NT2/D1 (cell line): ENCODE measurements at regions not wholly inside any gene's neighbourhood (a gene's known extent, or its start where the extent isn't known, plus 50 kb on each side); places are given as distances from the start of the nearest gene placed in this dataset.
"Not testable (repeated sequence)": the region's sequence is repeated elsewhere in the genome, so short reads cannot be mapped to it uniquely, and the experiment has no call there.

Experiments used
- DNase-seq: peaks from one replicate; pipeline ENCODE4 v3.0.0-alpha.2; 2011; ENCODE audit warnings: low read depth, low spot score
- H3K27me3 ChIP-seq: 2 replicates; pipeline ENCODE4 v1.6.0; 2011; ENCODE audit warnings: mild to moderate bottlenecking; ENCODE audit not compliant: insufficient read length, insufficient read depth
- H3K36me3 ChIP-seq: 2 replicates; pipeline ENCODE4 v1.6.1; 2011; ENCODE audit warnings: mild to moderate bottlenecking, low read length, mixed read lengths; ENCODE audit not compliant: insufficient read depth, insufficient read length
- H3K4me1 ChIP-seq: 2 replicates; pipeline ENCODE4 v1.5.1; 2011; ENCODE audit not compliant: insufficient read depth, insufficient read length
- H3K4me3 ChIP-seq: 2 replicates; pipeline ENCODE4 v1.5.1; 2011; ENCODE audit warnings: low read depth; ENCODE audit not compliant: insufficient read length
- H3K9ac ChIP-seq: 2 replicates; pipeline ENCODE4 v1.6.0; 2011; ENCODE audit warnings: low read depth; ENCODE audit not compliant: insufficient read length
- H3K9me3 ChIP-seq: 2 replicates; pipeline ENCODE4 v1.5.1; 2011; ENCODE audit warnings: mild to moderate bottlenecking, low read length; ENCODE audit not compliant: insufficient read depth
- SUZ12 ChIP-seq: IDR thresholded peaks from 2 replicates; pipeline ENCODE4 v1.6.1; 2011; ENCODE audit not compliant: insufficient read length, insufficient read depth; ENCODE audit errors: extremely low read depth
- YY1 ChIP-seq: IDR thresholded peaks from 2 replicates; pipeline ENCODE4 v1.6.1; 2011; ENCODE audit not compliant: insufficient read length, insufficient read depth
- ZNF274 ChIP-seq: IDR thresholded peaks from 2 replicates; pipeline ENCODE4 v1.6.1; 2011; ENCODE audit warnings: mild to moderate bottlenecking, low read depth, low read length

DNA sequence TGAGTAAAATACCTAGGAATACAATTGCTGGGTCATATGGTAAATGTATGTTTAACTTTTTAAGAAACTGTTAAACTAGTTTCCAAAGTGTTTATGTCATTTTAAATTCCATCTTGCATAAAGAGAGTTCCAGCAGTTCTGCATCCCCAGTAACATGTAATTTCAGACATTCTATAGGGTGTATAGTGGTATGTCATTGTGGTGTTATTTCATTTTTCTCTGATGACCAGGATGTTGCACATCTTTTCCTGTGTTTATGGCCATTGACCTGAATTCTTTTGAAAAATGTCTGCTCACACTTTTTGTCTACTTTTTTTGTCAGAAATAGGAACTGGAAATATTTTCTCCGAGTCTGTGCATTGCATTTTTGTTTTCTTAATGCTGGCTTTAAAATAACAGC is 128.9 kb downstream of the TMEM200A start:
- Histone ChIP-seq H3K4me1 (no peaks in the 10 kb centered on the region), H3K9me3 (no peaks in the 10 kb centered on the region), H3K9ac (no peak overlapping the region), H3K36me3 (no peaks in the 10 kb centered on the region), H3K4me3 (no peak overlapping the region), H3K27me3 (no peaks in the 10 kb centered on the region)
- DNase-seq, result no peak
- TF ChIP-seq SUZ12 (no peak), YY1 (no peak), ZNF274 (no peak)

GRCh38 chr6:130500693-130501092 is 134.9 kb downstream of the TMEM200A start:
- Histone ChIP-seq H3K9me3 (no peaks in the 10 kb centered on the region), H3K4me1 (no peaks in the 10 kb centered on the region), H3K27me3 (no peaks in the 10 kb centered on the region), H3K9ac (no peak overlapping the region), H3K36me3 (no peaks in the 10 kb centered on the region), H3K4me3 (no peak overlapping the region)
- DNase-seq, result no peak
- TF ChIP-seq YY1 (no peak), ZNF274 (no peak), SUZ12 (no peak)

DNA sequence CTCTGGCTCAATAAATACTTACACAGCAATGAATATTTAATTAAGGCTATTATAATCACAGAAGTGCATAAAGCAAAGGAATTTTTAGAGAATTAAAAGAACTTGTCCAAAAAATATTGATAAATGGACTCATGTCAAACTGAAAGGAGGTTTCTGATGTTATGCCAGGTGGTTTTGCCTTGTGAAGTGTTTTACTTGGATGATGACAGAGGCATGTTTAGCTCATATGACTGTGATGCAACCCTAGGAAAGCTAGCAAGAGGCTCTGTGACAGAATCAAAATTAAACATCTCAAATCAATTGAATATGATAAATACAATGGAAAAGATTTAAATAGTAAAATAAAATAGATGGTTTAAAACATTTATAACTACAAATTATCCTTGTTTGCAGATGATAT is 137.3 kb downstream of the TMEM200A start:
- DNase-seq, result no peak
- Histone ChIP-seq H3K36me3 (no peaks in the 10 kb centered on the region), H3K9ac (no peak overlapping the region), H3K4me1 (no peaks in the 10 kb centered on the region), H3K9me3 (no peaks in the 10 kb centered on the region), H3K4me3 (no peak overlapping the region), H3K27me3 (no peaks in the 10 kb centered on the region)
- TF ChIP-seq YY1 (no peak), SUZ12 (no peak), ZNF274 (no peak)

GRCh38 chr6:130505808-130506598 is 140.2 kb downstream of the TMEM200A start:
- no peaks in the 10 kb centered on the region for H3K4me1 ChIP-seq
- TF ChIP-seq ZNF274 (no peak), YY1 (no peak), SUZ12 (no peak)
- no peaks in the 10 kb centered on the region for H3K27me3 ChIP-seq
- no peak overlapping the region for H3K4me3 ChIP-seq
- no peaks in the 10 kb centered on the region for H3K9me3 ChIP-seq
- DNase-seq, result no peak
- H3K36me3 ChIP-seq, result no peaks in the 10 kb centered on the region
- no peak overlapping the region for H3K9ac ChIP-seq

- not testable (repeated sequence) for H3K4me3 ChIP-seq, H3K9ac ChIP-seq, DNase-seq, H3K4me1 ChIP-seq, H3K36me3 ChIP-seq, H3K27me3 ChIP-seq, H3K9me3 ChIP-seq
Measured at GRCh38 chr6:130507005-130507665, 141.3 kb downstream of the TMEM200A start.

- no peak for TF ChIP-seq YY1
- TF ChIP-seq ZNF274, result no peak
- TF ChIP-seq SUZ12, result no peak
- H3K4me1 ChIP-seq, result no peaks in the 10 kb centered on the region
- no peaks in the 10 kb centered on the region for H3K27me3 ChIP-seq
- DNase-seq, result no peak
- no peak overlapping the region for H3K9ac ChIP-seq
- no peaks in the 10 kb centered on the region for H3K36me3 ChIP-seq
- no peaks in the 10 kb centered on the region for H3K9me3 ChIP-seq
- no peak overlapping the region for H3K4me3 ChIP-seq
Measured at GRCh38 chr6:130507666-130508028, 141.8 kb downstream of the TMEM200A start.

DNA sequence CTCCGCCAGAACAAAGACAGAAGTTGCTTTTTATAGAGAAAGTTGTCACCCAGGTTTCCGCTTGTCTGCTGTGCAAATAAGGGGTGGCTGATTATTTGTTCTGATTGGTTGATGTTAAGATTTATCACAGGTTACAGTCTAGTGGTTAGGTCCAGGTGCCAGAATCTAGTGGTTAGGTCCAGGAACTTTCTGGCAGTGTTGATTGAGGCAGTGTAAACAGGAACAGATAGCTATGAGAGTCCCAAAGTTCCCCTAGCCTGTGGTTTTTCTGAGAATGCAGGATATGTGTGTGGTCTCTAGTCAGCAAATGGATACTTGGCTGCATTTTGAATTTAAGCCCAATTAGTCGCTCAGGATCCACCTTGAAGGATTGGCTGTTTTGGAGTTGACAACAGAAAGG is 148.0 kb downstream of the TMEM200A start:
- no peak overlapping the region for H3K4me3 ChIP-seq
- H3K36me3 ChIP-seq, result no peaks in the 10 kb centered on the region
- no peak for DNase-seq
- no peaks in the 10 kb centered on the region for H3K9me3 ChIP-seq
- no peaks in the 10 kb centered on the region for H3K27me3 ChIP-seq
- H3K9ac ChIP-seq, result no peak overlapping the region
- TF ChIP-seq SUZ12 (no peak), ZNF274 (no peak), YY1 (no peak)
- H3K4me1 ChIP-seq, result no peaks in the 10 kb centered on the region
